22Rv1 (cell line): ENCODE measurements at regions not wholly inside any gene's neighbourhood (a gene's known extent, or its start where the extent isn't known, plus 50 kb on each side); places are given as distances from the start of the nearest gene placed in this dataset.

Experiments
- ZFX ChIP-seq: fragments of 450-650 bp; IDR thresholded peaks from 2 replicates; pipeline ENCODE4 v1.6.1; 2017; ENCODE audit warnings: antibody characterized with exemption, borderline replicate concordance
- TF ChIP-seq, protein P1 (sequence below): fragments of 450-650 bp; IDR thresholded peaks from 2 replicates; pipeline ENCODE4 v1.5.1; 2017; ENCODE audit warnings: mild to moderate bottlenecking

DNA sequence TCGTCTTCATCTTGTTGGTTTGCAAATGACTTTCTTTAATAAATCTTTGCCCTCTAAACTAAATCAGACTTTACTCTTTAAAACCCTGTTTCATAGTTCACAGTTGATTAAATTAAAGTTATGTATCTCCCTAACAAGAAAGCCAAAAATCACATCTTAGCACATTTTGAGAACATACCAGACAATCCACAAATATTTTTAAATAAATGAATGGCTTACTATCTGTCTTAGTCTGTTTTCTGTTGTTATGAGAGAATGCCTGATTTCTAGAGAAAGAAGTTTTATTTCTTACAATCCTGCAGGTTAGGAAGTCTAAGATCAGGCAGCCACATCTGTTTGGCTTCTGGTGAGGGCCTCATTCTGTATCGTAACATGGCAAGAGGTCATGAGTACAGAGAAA lies 1090.2 kb upstream of the PIK3C3 start:
- TF ChIP-seq, protein P1, sequence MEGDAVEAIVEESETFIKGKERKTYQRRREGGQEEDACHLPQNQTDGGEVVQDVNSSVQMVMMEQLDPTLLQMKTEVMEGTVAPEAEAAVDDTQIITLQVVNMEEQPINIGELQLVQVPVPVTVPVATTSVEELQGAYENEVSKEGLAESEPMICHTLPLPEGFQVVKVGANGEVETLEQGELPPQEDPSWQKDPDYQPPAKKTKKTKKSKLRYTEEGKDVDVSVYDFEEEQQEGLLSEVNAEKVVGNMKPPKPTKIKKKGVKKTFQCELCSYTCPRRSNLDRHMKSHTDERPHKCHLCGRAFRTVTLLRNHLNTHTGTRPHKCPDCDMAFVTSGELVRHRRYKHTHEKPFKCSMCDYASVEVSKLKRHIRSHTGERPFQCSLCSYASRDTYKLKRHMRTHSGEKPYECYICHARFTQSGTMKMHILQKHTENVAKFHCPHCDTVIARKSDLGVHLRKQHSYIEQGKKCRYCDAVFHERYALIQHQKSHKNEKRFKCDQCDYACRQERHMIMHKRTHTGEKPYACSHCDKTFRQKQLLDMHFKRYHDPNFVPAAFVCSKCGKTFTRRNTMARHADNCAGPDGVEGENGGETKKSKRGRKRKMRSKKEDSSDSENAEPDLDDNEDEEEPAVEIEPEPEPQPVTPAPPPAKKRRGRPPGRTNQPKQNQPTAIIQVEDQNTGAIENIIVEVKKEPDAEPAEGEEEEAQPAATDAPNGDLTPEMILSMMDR, result no peak
- TF ChIP-seq ZFX, result no peak
